ENCODE measurements at regions not wholly inside any gene's neighbourhood (a gene's known extent, or its start where the extent isn't known, plus 50 kb on each side); places are given as distances from the start of the nearest gene placed in this dataset.

- TF ChIP-seq CTCF (IDR thresholded peaks at IDR 0.05) (no peak), POLR2A (IDR thresholded peaks at IDR 0.05) (no peak)
These were observed 70.0 kb downstream of the RTP5 start for GRCh38 chr2:241939541-241939940.

Data from lower leg skin (tissue), 3 donors.